Fibroblast of mammary gland (primary cell): ENCODE measurements at regions not wholly inside any gene's neighbourhood (a gene's known extent, or its start where the extent isn't known, plus 50 kb on each side); places are given as distances from the start of the nearest gene placed in this dataset.
"Not testable (repeated sequence)": the region's sequence is repeated elsewhere in the genome, so short reads cannot be mapped to it uniquely, and the experiment has no call there.

Experiments
- DNase-seq: peaks from one replicate; pipeline ENCODE4 v3.0.0-alpha.2; 2010; ENCODE audit warnings: low read depth
- H3K4me3 ChIP-seq: 2 replicates; pipeline ENCODE4 v1.5.1; 2011; ENCODE audit warnings: low read depth, mild to moderate bottlenecking, low read length, moderate library complexity; ENCODE audit not compliant: control insufficient read depth
- CTCF ChIP-seq: conservative IDR thresholded peaks from 2 replicates; pipeline ENCODE4 v1.5.1; 2011; ENCODE audit warnings: low read depth, low read length, inconsistent platforms; ENCODE audit not compliant: control insufficient read depth, insufficient read depth

GRCh38 chr15:53130943-53131342, 340.8 kb upstream of the ONECUT1 start:
- DNase-seq: no peak

GRCh38 chr15:53129121-53129904, 339.2 kb upstream of the ONECUT1 start:
- no peak for DNase-seq
- TF ChIP-seq CTCF: no peak
- H3K4me3 ChIP-seq: no peak overlapping the region

More at GRCh38 chr15:53130943-53131342, 340.8 kb upstream of the ONECUT1 start:
- H3K4me3 ChIP-seq: no peak overlapping the region
- TF ChIP-seq CTCF: no peak

GRCh38 chr15:53128652-53129051, 338.5 kb upstream of the ONECUT1 start:
- TF ChIP-seq CTCF: no peak
- no peak overlapping the region for H3K4me3 ChIP-seq
- DNase-seq: no peak

- no peak for TF ChIP-seq CTCF
- DNase-seq: no peak
- H3K4me3 ChIP-seq: no peak overlapping the region
Measured at GRCh38 chr15:53126144-53126543, 336.0 kb upstream of the ONECUT1 start.

- no peak overlapping the region for H3K4me3 ChIP-seq
- TF ChIP-seq CTCF: no peak
- DNase-seq: no peak
Measured at GRCh38 chr15:53122818-53123217, 332.7 kb upstream of the ONECUT1 start.

GRCh38 chr15:53116915-53117314, 326.8 kb upstream of the ONECUT1 start:
- DNase-seq, H3K4me3 ChIP-seq: not testable (repeated sequence)

GRCh38 chr15:53116169-53116568, 326.0 kb upstream of the ONECUT1 start:
- no peak for DNase-seq
- H3K4me3 ChIP-seq: no peak overlapping the region
- no peak for TF ChIP-seq CTCF
